ENCODE measurements at regions not wholly inside any gene's neighbourhood (a gene's known extent, or its start where the extent isn't known, plus 50 kb on each side); places are given as distances from the start of the nearest gene placed in this dataset.

GRCh38 chr6:126905917-126906316, 212.6 kb upstream of the RSPO3 start:
- no peak for TF ChIP-seq EZH2 (optimal IDR thresholded peaks at IDR 0.05; ENCODE audit: low read depth, low read length)
- no peak for TF ChIP-seq CTCF (IDR thresholded peaks at IDR 0.05; ENCODE audit: low read length)
- no peak for TF ChIP-seq EZH2phosphoT487 (IDR thresholded peaks at IDR 0.05; ENCODE audit: low read length)
